Suprapubic skin (tissue), 4 donors: ENCODE measurements at regions not wholly inside any gene's neighbourhood (a gene's known extent, or its start where the extent isn't known, plus 50 kb on each side); places are given as distances from the start of the nearest gene placed in this dataset.

ENCODE experiments used
- DNase-seq, 2 donors: peaks; one replicate each; pipeline ENCODE4 v3.0.0-alpha.2; 2019; ENCODE audit warnings: low spot score in 2 of 2
- H3K27ac ChIP-seq: fragments of 200-600 bp; sonication (generic); one replicate; pipeline ENCODE4 v1.5.1; 2019
- H3K27me3 ChIP-seq: fragments of 200-600 bp; sonication (generic); one replicate; pipeline ENCODE4 v1.5.1; 2019
- H3K36me3 ChIP-seq: fragments of 200-600 bp; sonication (generic); one replicate; pipeline ENCODE4 v1.5.1; 2019
- H3K4me1 ChIP-seq: fragments of 200-600 bp; sonication (generic); one replicate; pipeline ENCODE4 v1.5.1; 2019
- H3K4me3 ChIP-seq: fragments of 200-600 bp; sonication (generic); one replicate; pipeline ENCODE4 v1.5.1; 2019; ENCODE audit warnings: mild to moderate bottlenecking
- H3K9me3 ChIP-seq: fragments of 200-600 bp; sonication (generic); one replicate; pipeline ENCODE4 v1.5.1; 2019
- EP300 ChIP-seq: sonication (generic); formaldehyde crosslinking; IDR thresholded peaks from one replicate; pipeline ENCODE4 v1.6.1; 2017; ENCODE audit warnings: antibody characterized with exemption
- POLR2A ChIP-seq, 2 donors: fragments of 450-650 bp; IDR thresholded peaks; one replicate each; pipeline ENCODE4 v1.6.1; 2017; ENCODE audit warnings: antibody characterized with exemption in 2 of 2, mild to moderate bottlenecking in 2 of 2, moderate library complexity in 2 of 2
- POLR2AphosphoS5 ChIP-seq, 3 donors: sonication (generic); formaldehyde crosslinking; IDR thresholded peaks; one replicate each; pipeline ENCODE4 v1.6.1; 2017; ENCODE audit warnings: antibody characterized with exemption in 3 of 3
- WGBS: methylation state at CpG from one replicate; pipeline ENCODE4 v1.1.5; 2018; 5-methylcytosine and 5-hydroxymethylcytosine counted together
- TF ChIP-seq, protein P1 (sequence below), 2 donors: fragments of 200-600 bp in 1 of 2; fragments of 450-650 bp in 1 of 2; sonication (generic) in 1 of 2; IDR thresholded peaks; one replicate each; pipeline ENCODE4 v1.5.1; 2016 to 2019; ENCODE audit warnings: antibody characterized with exemption in 2 of 2, mild to moderate bottlenecking in 1 of 2, moderate library complexity in 1 of 2

GRCh38 chr2:122077771-122078170 is 322.3 kb downstream of the TSN start:
- 83% methylated on average over 4 of the region's 4 CpGs for WGBS
- DNase-seq: no peak
- Histone ChIP-seq H3K27me3 (no peaks in the 10 kb centered on the region), H3K27ac (no peak overlapping the region), H3K36me3 (no peaks in the 10 kb centered on the region), H3K4me1 (no peaks in the 10 kb centered on the region), H3K9me3 (no peaks in the 10 kb centered on the region), H3K4me3 (no peak overlapping the region)
- no peak for TF ChIP-seq POLR2AphosphoS5 (IDR thresholded peaks at IDR 0.05)
- TF ChIP-seq, protein P1, sequence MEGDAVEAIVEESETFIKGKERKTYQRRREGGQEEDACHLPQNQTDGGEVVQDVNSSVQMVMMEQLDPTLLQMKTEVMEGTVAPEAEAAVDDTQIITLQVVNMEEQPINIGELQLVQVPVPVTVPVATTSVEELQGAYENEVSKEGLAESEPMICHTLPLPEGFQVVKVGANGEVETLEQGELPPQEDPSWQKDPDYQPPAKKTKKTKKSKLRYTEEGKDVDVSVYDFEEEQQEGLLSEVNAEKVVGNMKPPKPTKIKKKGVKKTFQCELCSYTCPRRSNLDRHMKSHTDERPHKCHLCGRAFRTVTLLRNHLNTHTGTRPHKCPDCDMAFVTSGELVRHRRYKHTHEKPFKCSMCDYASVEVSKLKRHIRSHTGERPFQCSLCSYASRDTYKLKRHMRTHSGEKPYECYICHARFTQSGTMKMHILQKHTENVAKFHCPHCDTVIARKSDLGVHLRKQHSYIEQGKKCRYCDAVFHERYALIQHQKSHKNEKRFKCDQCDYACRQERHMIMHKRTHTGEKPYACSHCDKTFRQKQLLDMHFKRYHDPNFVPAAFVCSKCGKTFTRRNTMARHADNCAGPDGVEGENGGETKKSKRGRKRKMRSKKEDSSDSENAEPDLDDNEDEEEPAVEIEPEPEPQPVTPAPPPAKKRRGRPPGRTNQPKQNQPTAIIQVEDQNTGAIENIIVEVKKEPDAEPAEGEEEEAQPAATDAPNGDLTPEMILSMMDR (IDR thresholded peaks at IDR 0.05): no peak
- TF ChIP-seq POLR2A (IDR thresholded peaks at IDR 0.05): no peak

- Histone ChIP-seq H3K4me1 (no peaks in the 10 kb centered on the region), H3K27me3 (no peaks in the 10 kb centered on the region), H3K27ac (no peak overlapping the region), H3K4me3 (no peak overlapping the region), H3K36me3 (no peaks in the 10 kb centered on the region), H3K9me3 (no peaks in the 10 kb centered on the region)
- WGBS: 74% methylated on average over 3 of the region's 3 CpGs
- DNase-seq: no peak
- no peak for TF ChIP-seq POLR2A (IDR thresholded peaks at IDR 0.05)
- TF ChIP-seq, protein P1 (IDR thresholded peaks at IDR 0.05): no peak
- no peak for TF ChIP-seq POLR2AphosphoS5 (IDR thresholded peaks at IDR 0.05)
- TF ChIP-seq EP300: no peak
These were observed 323.0 kb downstream of the TSN start for GRCh38 chr2:122078451-122078850.

GRCh38 chr2:122079844-122080243 is 324.4 kb downstream of the TSN start:
- TF ChIP-seq POLR2AphosphoS5 (IDR thresholded peaks at IDR 0.05) (no peak), EP300 (no peak), POLR2A (IDR thresholded peaks at IDR 0.05) (no peak)
- TF ChIP-seq, protein P1 (IDR thresholded peaks at IDR 0.05): no peak
- no peak overlapping the region for H3K27ac ChIP-seq
- H3K36me3 ChIP-seq: no peaks in the 10 kb centered on the region
- no peak overlapping the region for H3K4me3 ChIP-seq
- H3K27me3 ChIP-seq: no peaks in the 10 kb centered on the region
- 80% methylated on average over 3 of the region's 3 CpGs for WGBS
- no peaks in the 10 kb centered on the region for H3K4me1 ChIP-seq
- no peaks in the 10 kb centered on the region for H3K9me3 ChIP-seq
- DNase-seq: no peak

DNA sequence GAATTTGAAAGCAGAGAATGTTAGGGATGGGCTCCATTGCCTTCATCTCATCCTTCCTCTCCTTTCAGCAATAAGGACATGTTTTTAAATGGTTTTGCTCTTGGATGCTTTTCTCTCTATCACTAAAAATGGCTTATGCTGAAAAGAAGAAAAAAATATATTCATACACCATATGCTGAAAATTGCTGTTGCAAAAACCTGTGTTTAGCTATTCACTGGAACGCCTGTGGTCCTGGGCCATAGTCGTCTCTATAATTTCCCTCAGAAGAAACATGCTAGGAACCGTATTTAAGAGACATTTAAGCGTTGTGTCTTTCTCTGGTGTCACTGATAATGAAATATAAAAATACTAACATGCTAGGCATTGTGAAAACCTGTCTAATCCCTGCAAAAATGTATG is 324.9 kb downstream of the TSN start:
- H3K36me3 ChIP-seq: no peaks in the 10 kb centered on the region
- no peak for DNase-seq
- TF ChIP-seq, protein P1 (IDR thresholded peaks at IDR 0.05): no peak
- TF ChIP-seq POLR2AphosphoS5 (IDR thresholded peaks at IDR 0.05) (no peak), EP300 (no peak), POLR2A (IDR thresholded peaks at IDR 0.05) (no peak)
- 83% methylated on average over 4 of the region's 4 CpGs for WGBS
- no peaks in the 10 kb centered on the region for H3K27me3 ChIP-seq
- no peaks in the 10 kb centered on the region for H3K9me3 ChIP-seq
- no peak overlapping the region for H3K4me3 ChIP-seq
- no peaks in the 10 kb centered on the region for H3K4me1 ChIP-seq
- H3K27ac ChIP-seq: no peak overlapping the region

DNA sequence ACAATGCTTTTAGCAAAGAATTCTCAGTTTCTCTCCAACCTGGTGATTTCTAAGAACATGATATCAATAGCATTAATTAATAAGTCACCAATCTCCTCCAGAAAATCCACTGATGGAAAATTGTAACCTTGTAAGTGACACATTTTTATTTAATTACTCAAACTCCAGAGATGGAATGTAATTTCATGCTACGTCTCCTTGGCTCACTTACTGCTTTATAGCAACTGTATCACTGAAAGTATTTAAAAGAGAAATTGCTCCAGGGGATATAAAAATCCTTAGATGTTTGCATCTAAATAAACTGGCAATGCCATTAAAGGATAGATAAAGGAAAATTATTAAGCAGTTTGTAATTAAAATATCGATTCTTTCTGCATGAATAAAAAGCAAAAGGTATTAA is 325.4 kb downstream of the TSN start:
- 41% methylated on average over 2 of the region's 2 CpGs for WGBS
- no peak overlapping the region for H3K4me3 ChIP-seq
- H3K9me3 ChIP-seq: no peaks in the 10 kb centered on the region
- DNase-seq: no peak
- no peak for TF ChIP-seq POLR2AphosphoS5 (IDR thresholded peaks at IDR 0.05)
- no peak for TF ChIP-seq POLR2A (IDR thresholded peaks at IDR 0.05)
- TF ChIP-seq, protein P1 (IDR thresholded peaks at IDR 0.05): no peak
- TF ChIP-seq EP300: no peak
- H3K4me1 ChIP-seq: no peaks in the 10 kb centered on the region
- H3K27me3 ChIP-seq: no peaks in the 10 kb centered on the region
- H3K36me3 ChIP-seq: no peaks in the 10 kb centered on the region
- no peak overlapping the region for H3K27ac ChIP-seq
